Bronchial epithelial cell (primary cell): ENCODE measurements at regions not wholly inside any gene's neighbourhood (a gene's known extent, or its start where the extent isn't known, plus 50 kb on each side); places are given as distances from the start of the nearest gene placed in this dataset.
A peak's percentile ranks its signal among the peaks of the same experiment; 100 is the strongest.

Source experiments
- DNase-seq: peaks from one replicate; pipeline ENCODE4 v3.0.0-alpha.2; 2010; ENCODE audit warnings: low read depth
- FAIRE-seq: peaks from 2 replicates; lab custom pipeline; 2011; peaks lifted over from hg19 to GRCh38; lab: Jason Lieb, UNC
- H3K27me3 ChIP-seq: 2 replicates; pipeline ENCODE4 v1.5.1; 2011; ENCODE audit warnings: low read length; ENCODE audit not compliant: control insufficient read depth, insufficient read depth
- H3K36me3 ChIP-seq: 2 replicates; pipeline ENCODE4 v1.5.1; 2011; ENCODE audit warnings: low read length; ENCODE audit not compliant: control insufficient read depth, insufficient read depth
- H3K4me3 ChIP-seq: 2 replicates; pipeline ENCODE4 v1.5.1; 2011; ENCODE audit warnings: mild to moderate bottlenecking, low read depth, low read length, control low read depth
- TF ChIP-seq, protein P1 (sequence below): IDR thresholded peaks from 2 replicates; pipeline ENCODE4 v1.5.1; 2011; ENCODE audit warnings: mild to moderate bottlenecking, moderate library complexity, low read length, control low read depth, inconsistent platforms; ENCODE audit not compliant: insufficient read depth, severe bottlenecking

DNA sequence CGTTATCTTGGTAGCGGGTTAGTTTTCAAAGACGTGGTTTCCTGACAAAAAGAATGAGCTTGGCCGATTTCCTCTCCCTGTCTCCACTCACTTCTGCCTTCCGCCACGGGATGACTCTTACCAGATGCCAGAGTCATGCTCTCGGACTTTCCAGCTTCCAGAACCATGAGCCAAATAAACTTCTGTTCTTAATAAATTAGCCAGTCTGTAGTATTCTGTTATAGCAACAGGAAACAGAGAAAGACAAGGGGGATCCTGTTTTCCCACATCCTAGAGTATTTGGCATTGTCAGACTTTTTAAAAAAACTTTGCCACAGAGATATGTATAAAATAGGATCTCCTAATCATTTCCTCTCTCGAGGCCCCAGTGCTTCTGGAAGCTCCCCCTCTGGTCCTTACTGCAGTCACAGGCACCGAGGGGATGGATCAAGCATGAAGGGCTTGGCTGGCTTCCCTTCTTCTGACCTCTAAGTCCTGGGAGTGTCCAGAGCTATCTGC is 84.9 kb upstream of the NAA20 start:
- Histone ChIP-seq H3K27me3 (no peaks in the 10 kb centered on the region), H3K36me3 (no peaks in the 10 kb centered on the region), H3K4me3 (no peak overlapping the region)
- TF ChIP-seq, protein P1, sequence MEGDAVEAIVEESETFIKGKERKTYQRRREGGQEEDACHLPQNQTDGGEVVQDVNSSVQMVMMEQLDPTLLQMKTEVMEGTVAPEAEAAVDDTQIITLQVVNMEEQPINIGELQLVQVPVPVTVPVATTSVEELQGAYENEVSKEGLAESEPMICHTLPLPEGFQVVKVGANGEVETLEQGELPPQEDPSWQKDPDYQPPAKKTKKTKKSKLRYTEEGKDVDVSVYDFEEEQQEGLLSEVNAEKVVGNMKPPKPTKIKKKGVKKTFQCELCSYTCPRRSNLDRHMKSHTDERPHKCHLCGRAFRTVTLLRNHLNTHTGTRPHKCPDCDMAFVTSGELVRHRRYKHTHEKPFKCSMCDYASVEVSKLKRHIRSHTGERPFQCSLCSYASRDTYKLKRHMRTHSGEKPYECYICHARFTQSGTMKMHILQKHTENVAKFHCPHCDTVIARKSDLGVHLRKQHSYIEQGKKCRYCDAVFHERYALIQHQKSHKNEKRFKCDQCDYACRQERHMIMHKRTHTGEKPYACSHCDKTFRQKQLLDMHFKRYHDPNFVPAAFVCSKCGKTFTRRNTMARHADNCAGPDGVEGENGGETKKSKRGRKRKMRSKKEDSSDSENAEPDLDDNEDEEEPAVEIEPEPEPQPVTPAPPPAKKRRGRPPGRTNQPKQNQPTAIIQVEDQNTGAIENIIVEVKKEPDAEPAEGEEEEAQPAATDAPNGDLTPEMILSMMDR, result no peak
- FAIRE-seq (no peak), DNase-seq (no peak)

- Histone ChIP-seq H3K4me3 (peak overlapping the region; percentile 31), H3K36me3 (no peaks in the 10 kb centered on the region), H3K27me3 (no peaks in the 10 kb centered on the region)
- DNase-seq, result peak; percentile 80
- no peak for FAIRE-seq
- TF ChIP-seq, protein P1, result no peak
These were observed 82.2 kb upstream of the NAA20 start for GRCh38 chr20:19934792-19935491.

- TF ChIP-seq, protein P1, result no peak
- Histone ChIP-seq H3K27me3 (no peaks in the 10 kb centered on the region), H3K36me3 (peaks cover 4% of the 10 kb centered on the region), H3K4me3 (peak overlapping the region; percentile 31)
- peak; percentile 86 for DNase-seq
- peak; percentile 47 for FAIRE-seq
These were observed 81.3 kb upstream of the NAA20 start for GRCh38 chr20:19935842-19936241.

GRCh38 chr20:19936466-19937200 is 80.5 kb upstream of the NAA20 start:
- Histone ChIP-seq H3K4me3 (peak overlapping the region; percentile 14), H3K27me3 (no peaks in the 10 kb centered on the region), H3K36me3 (peaks cover 4% of the 10 kb centered on the region)
- TF ChIP-seq, protein P1, result no peak
- FAIRE-seq, result no peak
- DNase-seq, result no peak

DNA sequence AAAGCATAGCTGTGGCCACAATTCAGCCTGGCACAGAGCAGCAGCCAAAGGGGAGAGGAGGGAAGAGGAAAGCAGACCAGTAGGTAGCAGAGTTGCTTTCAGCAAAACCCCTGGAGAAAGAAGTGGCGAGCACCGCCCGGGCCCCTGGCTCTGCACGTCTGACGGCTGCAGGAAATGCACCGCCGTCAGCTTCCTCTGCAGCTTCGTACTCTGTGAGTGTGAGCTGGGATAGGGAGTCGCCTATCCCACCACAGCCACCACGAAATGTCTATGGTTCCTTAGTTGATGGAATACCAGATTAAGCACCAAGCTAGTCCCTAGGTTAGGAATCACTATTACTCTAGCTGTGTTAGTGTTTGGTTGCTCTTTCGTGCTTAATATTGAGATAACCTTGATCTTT is 79.9 kb upstream of the NAA20 start:
- DNase-seq (no peak), FAIRE-seq (no peak)
- no peaks in the 10 kb centered on the region for H3K27me3 ChIP-seq
- peaks cover 4% of the 10 kb centered on the region for H3K36me3 ChIP-seq
- no peak overlapping the region for H3K4me3 ChIP-seq
- TF ChIP-seq, protein P1, result no peak
